Spinal cord (tissue), 9 donors: ENCODE measurements at regions not wholly inside any gene's neighbourhood (a gene's known extent, or its start where the extent isn't known, plus 50 kb on each side); places are given as distances from the start of the nearest gene placed in this dataset.

Experiments
- DNase-seq, 6 donors: peaks; one replicate each; pipeline versions ENCODE4 v3.0.0 to v3.0.0-alpha.2; 2013 to 2015; ENCODE audit warnings: low spot score in 6 of 6, low read depth in 4 of 6
- H3K27ac ChIP-seq: one replicate; pipeline ENCODE4 v1.5.1; 2013; ENCODE audit warnings: low read depth, low read length, control low read depth
- H3K27me3 ChIP-seq: one replicate; pipeline ENCODE4 v1.6.1; 2013; ENCODE audit warnings: low read length; ENCODE audit not compliant: control insufficient read depth, insufficient read depth
- H3K36me3 ChIP-seq: one replicate; pipeline ENCODE4 v1.6.1; 2013; ENCODE audit warnings: low read length; ENCODE audit not compliant: control insufficient read depth, insufficient read depth
- H3K4me1 ChIP-seq: one replicate; pipeline ENCODE4 v1.6.1; 2013; ENCODE audit warnings: low read length; ENCODE audit not compliant: control insufficient read depth, insufficient read depth
- H3K4me3 ChIP-seq: one replicate; pipeline ENCODE4 v1.5.1; 2013; ENCODE audit warnings: low read depth, low read length, control low read depth
- H3K9me3 ChIP-seq: one replicate; pipeline ENCODE4 v1.6.1; 2013; ENCODE audit warnings: low read length; ENCODE audit not compliant: control insufficient read depth, insufficient read depth
- WGBS: methylation state at CpG from one replicate; pipeline ENCODE4 v1.1.5; 2013; ENCODE audit warnings: missing lambda C conversion rate; ENCODE audit not compliant: insufficient coverage; 5-methylcytosine and 5-hydroxymethylcytosine counted together
- donor health status: healthy.

DNA sequence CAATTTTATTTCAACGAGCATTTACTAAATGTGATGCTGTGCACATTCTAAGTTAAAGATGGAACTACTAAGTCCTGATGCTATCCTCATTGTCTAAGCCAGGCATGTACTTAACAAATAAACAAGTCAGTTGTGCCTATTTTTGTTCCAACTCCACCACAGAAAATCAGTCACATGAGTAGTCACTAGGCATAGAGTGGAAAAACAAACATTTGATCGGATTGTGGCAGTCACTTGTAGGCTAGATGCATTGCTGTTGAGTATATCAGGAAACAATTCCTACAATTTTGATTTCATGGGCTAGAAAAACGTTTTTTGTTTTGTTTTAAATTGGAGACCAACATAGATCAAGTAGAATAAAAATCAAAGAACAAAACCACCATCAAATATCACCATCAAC is 177.6 kb upstream of the SLC25A13 start:
- 90% methylated on average over 2 of the region's 3 CpGs for WGBS
- H3K4me1 ChIP-seq: no peaks in the 10 kb centered on the region
- no peak for DNase-seq
- no peak overlapping the region for H3K27ac ChIP-seq
- H3K36me3 ChIP-seq: no peaks in the 10 kb centered on the region
- no peak overlapping the region for H3K4me3 ChIP-seq
- H3K9me3 ChIP-seq: no peaks in the 10 kb centered on the region
- H3K27me3 ChIP-seq: no peaks in the 10 kb centered on the region

DNA sequence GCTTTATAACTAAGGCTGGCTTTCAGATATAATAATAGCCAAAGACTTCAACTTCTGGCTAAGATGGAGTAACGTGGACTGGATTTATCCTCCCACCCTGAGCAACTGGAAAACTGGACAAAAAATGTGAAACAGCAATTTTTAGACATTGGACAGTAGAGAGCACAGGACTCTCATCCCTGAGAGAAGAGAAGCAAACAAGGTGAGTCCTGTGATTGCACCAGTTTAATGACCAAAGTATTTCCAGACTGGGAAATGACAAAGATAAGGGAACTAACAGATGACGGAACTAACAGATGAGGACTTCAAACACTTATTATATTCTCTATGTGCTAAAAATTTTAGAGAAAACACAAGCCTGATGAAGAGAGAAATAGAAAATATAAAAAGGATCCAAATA is 175.7 kb upstream of the SLC25A13 start:
- Histone ChIP-seq H3K4me3 (no peak overlapping the region), H3K27me3 (no peaks in the 10 kb centered on the region), H3K36me3 (no peaks in the 10 kb centered on the region), H3K4me1 (no peaks in the 10 kb centered on the region), H3K27ac (no peak overlapping the region), H3K9me3 (no peaks in the 10 kb centered on the region)
- 50% methylated on average over 1 of the region's 2 CpGs for WGBS
- no peak for DNase-seq

DNA sequence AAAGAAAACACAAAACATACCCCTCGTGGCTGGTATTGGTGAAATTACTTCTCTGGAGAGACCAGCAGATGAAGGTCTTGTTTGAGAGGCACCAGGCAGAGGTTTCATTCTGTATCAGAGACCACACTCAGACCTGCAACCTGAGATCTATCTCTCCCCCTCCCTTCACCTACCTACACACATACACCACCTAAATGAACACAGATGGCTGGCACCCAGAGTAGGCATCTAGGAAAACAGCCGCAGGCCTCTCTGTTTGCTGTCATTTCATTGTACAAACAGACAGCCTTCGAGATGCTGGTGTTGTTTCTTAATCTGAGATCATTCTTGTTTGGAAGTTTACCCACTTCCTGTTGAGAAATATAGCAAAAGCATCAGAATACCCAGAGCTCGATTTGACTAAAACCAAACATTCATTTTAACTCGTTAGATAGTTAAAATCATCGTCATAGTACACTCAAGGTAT is 173.9 kb upstream of the SLC25A13 start:
- DNase-seq: no peak
- 60% methylated on average over 1 of the region's 6 CpGs for WGBS
- no peaks in the 10 kb centered on the region for H3K4me1 ChIP-seq
- H3K9me3 ChIP-seq: no peaks in the 10 kb centered on the region
- no peaks in the 10 kb centered on the region for H3K27me3 ChIP-seq
- H3K4me3 ChIP-seq: no peak overlapping the region
- no peak overlapping the region for H3K27ac ChIP-seq
- H3K36me3 ChIP-seq: no peaks in the 10 kb centered on the region

DNA sequence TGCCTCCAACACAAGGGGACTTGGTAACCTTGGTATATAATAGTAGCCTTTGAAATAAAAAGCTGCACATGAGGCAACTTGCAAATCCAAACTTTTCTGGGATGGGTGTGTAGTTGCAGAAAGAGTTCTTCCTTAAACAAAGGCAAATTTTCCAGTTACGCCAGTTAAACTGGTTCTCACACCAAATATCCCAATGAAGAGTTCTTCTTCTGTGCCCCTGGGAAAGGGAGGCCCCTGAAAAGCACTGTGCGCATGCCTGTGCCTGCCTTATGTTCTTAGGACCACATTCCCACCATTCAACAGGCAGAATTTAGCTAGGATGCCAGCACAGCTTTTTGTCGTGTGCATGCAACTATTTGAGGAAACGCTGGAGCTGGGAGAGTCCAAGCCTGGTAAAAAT is 164.8 kb upstream of the SLC25A13 start:
- no peak overlapping the region for H3K4me3 ChIP-seq
- WGBS: 100% methylated on average over 2 of the region's 4 CpGs
- no peak overlapping the region for H3K27ac ChIP-seq
- H3K9me3 ChIP-seq: no peaks in the 10 kb centered on the region
- no peaks in the 10 kb centered on the region for H3K4me1 ChIP-seq
- DNase-seq: no peak
- H3K27me3 ChIP-seq: no peaks in the 10 kb centered on the region
- no peaks in the 10 kb centered on the region for H3K36me3 ChIP-seq

DNA sequence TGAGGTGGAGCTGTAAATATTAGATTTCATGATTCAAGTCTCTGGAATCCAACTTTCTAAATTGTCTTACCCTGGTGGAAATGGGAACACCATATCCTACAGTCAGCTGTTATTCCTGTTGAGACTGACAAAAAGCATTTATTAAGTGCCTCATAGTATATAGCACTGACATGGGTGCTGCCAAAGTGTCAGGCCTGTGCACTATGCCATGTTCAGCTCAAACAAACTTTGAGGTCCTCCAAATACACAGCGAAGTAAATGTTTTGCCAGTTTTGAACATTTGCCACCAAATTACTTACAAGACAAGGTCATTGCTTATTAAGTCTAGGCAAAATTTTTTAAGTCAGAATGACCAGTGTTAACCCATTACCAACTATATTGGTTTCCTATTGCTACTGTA is 162.9 kb upstream of the SLC25A13 start:
- Histone ChIP-seq H3K27ac (no peak overlapping the region), H3K36me3 (no peaks in the 10 kb centered on the region), H3K9me3 (no peaks in the 10 kb centered on the region), H3K4me3 (no peak overlapping the region), H3K27me3 (no peaks in the 10 kb centered on the region), H3K4me1 (no peaks in the 10 kb centered on the region)
- WGBS: 88% methylated on average over 1 of the region's 1 CpG
- DNase-seq: no peak

DNA sequence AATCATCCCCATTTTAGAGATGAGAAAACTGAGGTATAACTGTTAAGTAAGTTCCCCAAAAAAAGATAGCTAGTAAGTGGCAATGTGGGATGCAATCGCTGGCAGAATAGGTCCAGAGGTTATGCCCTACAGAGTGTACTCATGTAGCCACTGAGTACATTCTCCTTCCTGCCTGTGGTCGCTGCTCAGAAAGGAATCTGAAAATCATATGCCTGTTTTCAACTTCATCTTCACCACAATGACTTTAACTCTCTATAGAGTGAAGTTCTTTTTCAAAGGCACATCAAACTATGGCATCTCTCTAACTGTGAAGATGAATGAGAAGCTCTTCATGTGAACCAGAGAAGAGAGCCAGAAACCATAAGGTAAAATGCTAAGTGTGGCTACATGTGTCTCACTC is 162.2 kb upstream of the SLC25A13 start:
- H3K4me1 ChIP-seq: no peaks in the 10 kb centered on the region
- no peaks in the 10 kb centered on the region for H3K27me3 ChIP-seq
- no peak for DNase-seq
- H3K9me3 ChIP-seq: no peaks in the 10 kb centered on the region
- H3K36me3 ChIP-seq: no peaks in the 10 kb centered on the region
- H3K27ac ChIP-seq: no peak overlapping the region
- WGBS: no CpG with 5 or more reads among the region's 2 CpGs
- H3K4me3 ChIP-seq: no peak overlapping the region

DNA sequence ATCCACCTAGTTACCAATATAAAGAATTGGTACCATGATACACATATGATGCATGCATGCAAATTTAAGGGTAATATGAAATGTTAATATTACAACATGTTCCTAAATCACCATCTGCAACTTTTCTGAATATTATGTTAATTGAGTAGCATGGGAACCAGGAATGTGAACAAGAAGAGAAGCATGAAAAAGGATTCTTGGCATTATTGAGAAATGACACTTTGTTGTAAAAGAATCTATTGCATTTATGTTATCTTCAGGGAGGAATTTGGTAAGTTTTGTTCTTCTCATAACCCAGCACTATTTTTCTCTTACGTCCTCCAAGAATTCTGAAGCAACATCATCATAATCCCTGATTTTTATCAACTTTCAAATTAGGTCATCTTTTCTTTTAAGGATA is 159.9 kb upstream of the SLC25A13 start:
- no peak overlapping the region for H3K4me3 ChIP-seq
- WGBS: no CpG with 5 or more reads among the region's 1 CpG
- no peaks in the 10 kb centered on the region for H3K4me1 ChIP-seq
- no peaks in the 10 kb centered on the region for H3K27me3 ChIP-seq
- no peaks in the 10 kb centered on the region for H3K9me3 ChIP-seq
- no peaks in the 10 kb centered on the region for H3K36me3 ChIP-seq
- no peak for DNase-seq
- H3K27ac ChIP-seq: no peak overlapping the region

DNA sequence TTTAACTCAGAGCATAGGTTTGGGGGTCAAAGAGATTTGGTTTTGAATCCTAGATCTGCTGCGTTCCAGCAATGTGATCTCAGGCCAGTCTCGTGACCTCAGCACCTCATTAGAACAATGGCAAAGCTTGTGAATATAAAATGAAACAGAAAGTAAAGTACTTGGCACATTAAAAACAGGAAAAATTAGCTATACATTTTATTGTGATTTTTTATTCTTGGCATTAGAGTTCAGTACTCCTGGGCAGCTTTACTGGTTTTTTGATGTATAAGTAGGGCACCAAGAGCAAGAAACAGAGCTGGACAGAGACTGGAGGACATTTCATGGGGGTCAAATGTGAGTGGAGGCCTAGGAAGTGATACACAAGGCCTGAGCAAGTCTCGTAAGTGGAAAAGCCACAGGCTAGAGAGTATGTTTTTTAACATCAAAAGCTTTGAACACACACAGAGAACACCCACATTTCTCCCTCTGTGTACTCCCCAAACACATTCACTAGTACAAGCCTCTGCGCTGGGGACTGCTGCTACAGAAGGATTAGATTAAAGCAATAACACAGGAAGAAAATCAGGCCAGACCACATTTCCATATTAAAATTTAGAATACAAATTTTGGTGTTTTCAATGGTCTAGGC is 157.2 kb upstream of the SLC25A13 start:
- H3K27me3 ChIP-seq: no peaks in the 10 kb centered on the region
- H3K4me3 ChIP-seq: no peak overlapping the region
- H3K27ac ChIP-seq: no peak overlapping the region
- no peak for DNase-seq
- no CpG with 5 or more reads among the region's 4 CpGs for WGBS
- H3K9me3 ChIP-seq: no peaks in the 10 kb centered on the region
- no peaks in the 10 kb centered on the region for H3K36me3 ChIP-seq
- H3K4me1 ChIP-seq: no peaks in the 10 kb centered on the region

DNA sequence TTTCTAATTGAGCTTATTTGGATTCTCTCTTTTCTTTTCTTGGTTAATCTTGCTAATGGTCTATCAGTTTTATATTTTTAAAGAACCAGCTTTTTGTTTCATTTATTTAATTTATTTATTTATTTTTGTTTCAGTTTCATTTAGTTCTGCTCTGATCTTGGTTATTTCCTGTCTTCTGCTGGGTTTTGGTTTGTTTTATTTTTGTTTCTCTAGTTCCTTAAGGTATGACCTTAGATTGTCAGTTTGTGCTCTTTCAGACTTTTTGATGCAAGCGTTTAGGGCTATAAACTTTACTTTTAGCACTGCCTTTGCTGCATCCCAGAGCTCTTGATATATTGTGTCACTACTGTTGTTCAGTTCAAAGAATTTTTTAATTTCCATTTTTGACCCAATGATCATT is 149.7 kb upstream of the SLC25A13 start:
- Histone ChIP-seq H3K4me1 (no peaks in the 10 kb centered on the region), H3K27ac (no peak overlapping the region), H3K4me3 (no peak overlapping the region), H3K27me3 (no peaks in the 10 kb centered on the region), H3K9me3 (no peaks in the 10 kb centered on the region), H3K36me3 (no peaks in the 10 kb centered on the region)
- DNase-seq: no peak
- no CpG with 5 or more reads among the region's 1 CpG for WGBS

DNA sequence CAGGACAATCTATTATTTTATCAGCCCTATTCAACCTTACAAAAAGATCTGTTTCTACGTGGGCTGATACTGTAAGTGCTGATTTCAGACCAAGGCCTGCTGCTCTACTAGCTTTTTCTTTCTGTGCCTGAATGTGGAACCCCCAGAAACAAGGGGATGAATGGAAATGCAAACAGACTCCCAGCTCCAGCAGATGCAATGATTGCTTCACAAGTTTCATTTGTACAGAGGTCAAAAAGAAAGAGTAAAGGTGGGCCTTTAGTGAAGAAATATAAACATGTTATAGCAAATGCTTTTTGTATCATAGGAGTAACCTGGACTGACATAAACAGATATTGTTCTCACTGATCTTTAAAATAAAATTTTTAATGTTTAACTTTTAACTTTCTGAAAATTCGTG is 130.2 kb upstream of the SLC25A13 start:
- WGBS: no CpG with 5 or more reads among the region's 2 CpGs
- no peaks in the 10 kb centered on the region for H3K36me3 ChIP-seq
- H3K27ac ChIP-seq: no peak overlapping the region
- no peak overlapping the region for H3K4me3 ChIP-seq
- no peaks in the 10 kb centered on the region for H3K27me3 ChIP-seq
- DNase-seq: no peak
- no peaks in the 10 kb centered on the region for H3K4me1 ChIP-seq
- H3K9me3 ChIP-seq: no peaks in the 10 kb centered on the region
